ENCODE measurements at regions not wholly inside any gene's neighbourhood (a gene's known extent, or its start where the extent isn't known, plus 50 kb on each side); places are given as distances from the start of the nearest gene placed in this dataset.

GRCh38 chr15:93974804-93975481 lies 256.4 kb upstream of the MCTP2 start:
- Histone ChIP-seq H2AFZ (ENCODE audit: low read length) (peak overlapping the region; percentile 88; the same call in 1 of the 2 replicates), H2BK12ac (ENCODE audit: low read depth, low read length) (no peak overlapping the region), H4K91ac (replicated peaks; ENCODE audit: insufficient read length, low read length) (no peak overlapping the region), H3K27ac (ENCODE audit: low read depth, low read length) (no peak overlapping the region), H2BK5ac (ENCODE audit: low read depth, low read length) (no peak overlapping the region), H3K9ac (replicated peaks in 1 of 4; ENCODE audit: extremely low read depth in 1 of 4, low read depth in 3 of 4, low read length in 3 of 4) (no peak overlapping the region), H4K8ac (ENCODE audit: extremely low read depth, insufficient read depth, low read length) (no peak overlapping the region), H3K4ac (replicated peaks; ENCODE audit: insufficient read length, low read depth, low read length) (no peak overlapping the region), H3K23ac (ENCODE audit: insufficient read length) (no peak overlapping the region), H2AK5ac (ENCODE audit: low read depth, low read length) (no peak overlapping the region), H3K18ac (ENCODE audit: extremely low read depth, low read length) (no peak overlapping the region), H2BK120ac (replicated peaks; ENCODE audit: low read depth, low read length) (no peak overlapping the region), H3K4me3 (ENCODE audit: extremely low read depth in 1 of 4, insufficient read depth in 2 of 4, low read depth in 3 of 4, low read length in 4 of 4) (no peak overlapping the region), H3K79me2 (ENCODE audit: control insufficient read depth in 1 of 2, insufficient read depth in 2 of 2, low read length in 2 of 2) (no peaks in the 10 kb centered on the region), H4K5ac (ENCODE audit: insufficient read length, low read depth, low read length) (no peak overlapping the region), H3K56ac (replicated peaks; ENCODE audit: insufficient read length, low read depth, low read length) (no peak overlapping the region), H3K4me2 (ENCODE audit: insufficient read depth in 1 of 2, low read depth in 2 of 2, low read length in 2 of 2) (no peak overlapping the region), H3K9me3 (ENCODE audit: insufficient read depth in 2 of 2, low read depth in 1 of 2, low read length in 1 of 2) (no peaks in the 10 kb centered on the region), H3K23me2 (ENCODE audit: low read depth, low read length) (no peaks in the 10 kb centered on the region), H3K36me3 (ENCODE audit: control insufficient read depth in 2 of 4, insufficient read depth in 4 of 4, low read length in 3 of 4) (no peaks in the 10 kb centered on the region), H4K20me1 (replicated peaks in 1 of 2; ENCODE audit: control insufficient read depth in 1 of 2, insufficient read depth in 2 of 2, low read length in 2 of 2) (no peaks in the 10 kb centered on the region), H3K14ac (ENCODE audit: insufficient read length) (no peak overlapping the region), H2BK15ac (ENCODE audit: low read length) (no peak overlapping the region), H3K4me1 (replicated peaks in 1 of 4; ENCODE audit: control insufficient read depth in 3 of 4, insufficient read depth in 4 of 4, low read length in 3 of 4) (no peaks in the 10 kb centered on the region), H2BK20ac (ENCODE audit: low read length) (no peak overlapping the region), H3K79me1 (ENCODE audit: low read depth, low read length) (no peaks in the 10 kb centered on the region), H3K27me3 (replicated peaks in 1 of 4; ENCODE audit: control insufficient read depth in 3 of 4, extremely low read depth in 1 of 4, insufficient read depth in 3 of 4, low read length in 3 of 4) (no peaks in the 10 kb centered on the region)
- ChIA-PET POLR2A (ENCODE audit: partially characterized antibody) (no interaction called here), CTCF (ENCODE audit: partially characterized antibody) (interaction anchor here (0.6 to 3.3 kb wide), 41 partner anchors 9 to 944 kb away, joined by 3 to 18 read pairs (median 3); no protein-coding TSS in a partner anchor)
- FAIRE-seq (peak; percentile 58), DNase-seq (ENCODE audit: low read depth in 1 of 2, low spot score in 2 of 2) (peak in 1 of 2 experiments; percentile 15)
- WGBS, 2 experiments (ENCODE audit: extremely low coverage in 1 of 2, insufficient coverage in 1 of 2, insufficient read length in 1 of 2, insufficient replicate concordance in 2 of 2, low coverage in 1 of 2, low lambda C conversion rate in 2 of 2, missing lambda C conversion rate in 1 of 2) = 71% methylated on average over 6 of the region's 6 CpGs; no CpG with 5 or more reads in 1 of the 2 experiments
- TF ChIP-seq YY1 (IDR thresholded peaks at IDR 0.05; ENCODE audit: low read depth, low read length) (peak; percentile 88), RAD21 (IDR thresholded peaks at IDR 0.05 in 1 of 2, conservative IDR thresholded peaks at IDR 0.05 in 1 of 2; ENCODE audit: low read depth in 2 of 2, low read length in 2 of 2) (peak; percentile 83 to 84), JUN (IDR thresholded peaks at IDR 0.05; ENCODE audit: low read depth, low read length) (no peak), SIN3A (conservative IDR thresholded peaks at IDR 0.05 in 1 of 2, IDR thresholded peaks at IDR 0.05 in 1 of 2; ENCODE audit: low read depth in 1 of 2, low read length in 2 of 2) (no peak), POU5F1 (IDR thresholded peaks at IDR 0.05; ENCODE audit: low read depth, low read length) (no peak), HDAC6 (IDR thresholded peaks at IDR 0.05; ENCODE audit: low read depth, low read length) (no peak), MAX (IDR thresholded peaks at IDR 0.05) (no peak)
- TF ChIP-seq, protein P1, sequence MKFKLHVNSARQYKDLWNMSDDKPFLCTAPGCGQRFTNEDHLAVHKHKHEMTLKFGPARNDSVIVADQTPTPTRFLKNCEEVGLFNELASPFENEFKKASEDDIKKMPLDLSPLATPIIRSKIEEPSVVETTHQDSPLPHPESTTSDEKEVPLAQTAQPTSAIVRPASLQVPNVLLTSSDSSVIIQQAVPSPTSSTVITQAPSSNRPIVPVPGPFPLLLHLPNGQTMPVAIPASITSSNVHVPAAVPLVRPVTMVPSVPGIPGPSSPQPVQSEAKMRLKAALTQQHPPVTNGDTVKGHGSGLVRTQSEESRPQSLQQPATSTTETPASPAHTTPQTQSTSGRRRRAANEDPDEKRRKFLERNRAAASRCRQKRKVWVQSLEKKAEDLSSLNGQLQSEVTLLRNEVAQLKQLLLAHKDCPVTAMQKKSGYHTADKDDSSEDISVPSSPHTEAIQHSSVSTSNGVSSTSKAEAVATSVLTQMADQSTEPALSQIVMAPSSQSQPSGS (IDR thresholded peaks at IDR 0.05; ENCODE audit: low read length) = no peak

Measured in H1 (cell line).